Ovary (tissue), 7 donors: ENCODE measurements at regions not wholly inside any gene's neighbourhood (a gene's known extent, or its start where the extent isn't known, plus 50 kb on each side); places are given as distances from the start of the nearest gene placed in this dataset.

Source experiments
- DNase-seq, 5 donors: peaks; one replicate each; pipeline ENCODE4 v3.0.0-alpha.2; 2019 to 2020
- H3K27ac ChIP-seq, 2 donors: fragments of 200-600 bp; one replicate each; pipeline versions ENCODE4 v1.5.1 to v1.8.0; 2019 to 2022
- H3K27me3 ChIP-seq: fragments of 200-600 bp; one replicate; pipeline ENCODE4 v1.8.0; 2022
- H3K36me3 ChIP-seq: fragments of 200-600 bp; sonication (generic); one replicate; pipeline ENCODE4 v1.5.1; 2019
- H3K4me1 ChIP-seq: one replicate; pipeline ENCODE4 v1.8.1; 2013; ENCODE audit warnings: mild to moderate bottlenecking, moderate library complexity; ENCODE audit not compliant: insufficient read depth
- H3K4me3 ChIP-seq: fragments of 200-600 bp; sonication (generic); one replicate; pipeline ENCODE4 v1.5.1; 2017
- H3K9me3 ChIP-seq, 2 donors: fragments of 200-600 bp in 1 of 2; sonication (generic) in 1 of 2; one replicate each; pipeline versions ENCODE4 v1.5.1 to v1.8.1; 2013 to 2019; ENCODE audit warnings: mild to moderate bottlenecking in 1 of 2, moderate library complexity in 1 of 2
- EP300 ChIP-seq: sonication (generic); formaldehyde crosslinking; IDR thresholded peaks from one replicate; pipeline ENCODE4 v1.6.1; 2017; ENCODE audit warnings: antibody characterized with exemption
- POLR2A ChIP-seq: fragments of 450-650 bp; IDR thresholded peaks from one replicate; pipeline ENCODE4 v1.6.1; 2017; ENCODE audit warnings: antibody characterized with exemption, mild to moderate bottlenecking, moderate library complexity
- WGBS, 3 donors: extraction: QIAGEN DNeasy Blood & Tissue Kit in 1 of 3; methylation state at CpG; one replicate each; pipeline versions ENCODE4 v1.1.5 to v1.1.7; 2013 to 2017; 5-methylcytosine and 5-hydroxymethylcytosine counted together
- intact Hi-C, 4 donors: fragments of 100-400 bp; cut with DNase I; formaldehyde crosslinking; loops; one replicate each; pipeline versions ENCODE4 v1.11.0 to v1.15.1; 2022 to 2023
- TF ChIP-seq, protein P1 (sequence below), 3 donors: fragments of 450-650 bp in 2 of 3; fragments of 200-600 bp in 1 of 3; IDR thresholded peaks; one replicate each; pipeline versions ENCODE4 v1.5.1 to v1.8.0; 2016 to 2022; ENCODE audit warnings: antibody characterized with exemption in 3 of 3, mild to moderate bottlenecking in 1 of 3
- donor health status: DM: no; HTN: no; CAD: no; lungs with moderate emphysema.
- donor health status: DM: no; HTN: no; CAD: no.
- donor health status: Bipolar disorder and iron deficiency.
- donor health status: DM: no; HTN: no; CAD: no.
- donor health status: DM: yes; HTN: yes; CAD: no.

DNA sequence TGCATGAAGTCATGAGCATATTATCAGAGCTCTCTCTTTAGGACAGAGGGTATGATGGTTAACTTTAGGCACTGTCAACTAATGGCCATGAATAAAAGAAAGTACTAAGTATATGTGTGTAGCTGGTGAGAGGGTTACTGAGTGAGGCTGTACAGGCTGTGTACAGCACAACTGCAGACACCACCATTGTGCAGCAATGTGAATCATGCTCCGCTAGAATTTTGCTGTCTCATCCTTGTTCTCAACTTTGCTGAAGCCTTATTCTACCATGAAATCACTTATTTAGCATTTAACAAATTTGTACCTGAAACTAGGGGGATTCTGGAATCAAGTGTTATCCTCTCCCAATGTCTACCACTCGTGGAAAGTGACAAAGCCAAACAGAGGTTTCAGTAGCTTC, 414.9 kb downstream of the PLCL1 start:
- Histone ChIP-seq H3K4me1 (peaks cover 2% of the 10 kb centered on the region), H3K36me3 (no peaks in the 10 kb centered on the region), H3K27me3 (no peaks in the 10 kb centered on the region), H3K27ac (no peak overlapping the region), H3K4me3 (no peak overlapping the region), H3K9me3 (no peaks in the 10 kb centered on the region)
- TF ChIP-seq EP300 (no peak), POLR2A (no peak)
- TF ChIP-seq, protein P1, sequence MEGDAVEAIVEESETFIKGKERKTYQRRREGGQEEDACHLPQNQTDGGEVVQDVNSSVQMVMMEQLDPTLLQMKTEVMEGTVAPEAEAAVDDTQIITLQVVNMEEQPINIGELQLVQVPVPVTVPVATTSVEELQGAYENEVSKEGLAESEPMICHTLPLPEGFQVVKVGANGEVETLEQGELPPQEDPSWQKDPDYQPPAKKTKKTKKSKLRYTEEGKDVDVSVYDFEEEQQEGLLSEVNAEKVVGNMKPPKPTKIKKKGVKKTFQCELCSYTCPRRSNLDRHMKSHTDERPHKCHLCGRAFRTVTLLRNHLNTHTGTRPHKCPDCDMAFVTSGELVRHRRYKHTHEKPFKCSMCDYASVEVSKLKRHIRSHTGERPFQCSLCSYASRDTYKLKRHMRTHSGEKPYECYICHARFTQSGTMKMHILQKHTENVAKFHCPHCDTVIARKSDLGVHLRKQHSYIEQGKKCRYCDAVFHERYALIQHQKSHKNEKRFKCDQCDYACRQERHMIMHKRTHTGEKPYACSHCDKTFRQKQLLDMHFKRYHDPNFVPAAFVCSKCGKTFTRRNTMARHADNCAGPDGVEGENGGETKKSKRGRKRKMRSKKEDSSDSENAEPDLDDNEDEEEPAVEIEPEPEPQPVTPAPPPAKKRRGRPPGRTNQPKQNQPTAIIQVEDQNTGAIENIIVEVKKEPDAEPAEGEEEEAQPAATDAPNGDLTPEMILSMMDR (IDR thresholded peaks at IDR 0.05) = no peak
- intact Hi-C loops = no loop called here
- 85 to 93% (median 89%) methylated on average over 2 of the region's 2 CpGs for WGBS, 3 donors
- no peak for DNase-seq

DNA sequence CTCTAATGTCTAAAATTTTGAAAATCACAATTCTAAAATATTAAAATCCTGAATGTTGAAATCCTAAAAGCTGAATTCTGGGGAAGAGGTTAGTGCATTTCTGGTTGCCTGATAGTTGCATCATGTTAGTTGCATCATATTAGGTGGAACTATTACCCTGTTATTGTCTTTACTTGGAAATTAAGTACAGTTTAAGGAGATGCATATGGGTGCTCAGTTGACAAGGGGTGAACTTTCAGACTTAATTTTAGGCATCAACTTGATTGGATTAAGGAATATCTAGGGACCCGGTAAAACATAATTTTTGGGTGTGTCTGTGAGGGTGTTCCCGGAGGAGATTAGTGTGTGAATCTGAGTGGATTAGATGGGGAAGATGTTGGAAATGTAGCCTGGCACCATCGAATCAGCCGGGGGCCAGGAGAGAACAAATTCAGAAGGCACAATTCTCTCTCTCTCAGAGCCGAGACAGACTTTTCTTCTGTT, 409.8 kb downstream of the PLCL1 start:
- intact Hi-C loops = no loop called here
- no peak overlapping the region for H3K27ac ChIP-seq
- WGBS, 3 donors = 91 to 94% (median 91%) methylated on average over 5 of the region's 5 CpGs

DNA sequence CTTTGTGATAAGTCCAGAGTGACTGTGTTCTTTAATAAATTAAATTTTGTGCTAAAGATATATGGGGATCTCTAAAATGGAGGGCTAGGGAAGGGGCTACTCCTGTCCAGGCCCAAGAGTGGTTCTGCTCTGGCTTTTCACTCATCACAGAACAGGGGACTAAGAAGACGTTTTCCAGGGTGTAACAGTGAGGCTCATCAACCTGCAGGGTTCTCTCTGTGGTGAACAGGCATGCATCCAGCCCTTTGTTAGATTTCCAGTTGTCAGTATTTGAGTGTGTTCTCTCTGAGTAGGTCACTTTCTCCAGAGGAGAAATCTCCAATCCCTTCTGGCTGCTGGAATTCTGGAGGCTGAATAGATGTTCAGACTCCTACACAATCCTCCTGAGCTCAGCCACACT, 408.9 kb downstream of the PLCL1 start:
- H3K36me3 ChIP-seq = no peaks in the 10 kb centered on the region
- no peak overlapping the region for H3K27ac ChIP-seq
- TF ChIP-seq, protein P1 (IDR thresholded peaks at IDR 0.05) = no peak
- TF ChIP-seq POLR2A (no peak), EP300 (no peak)
- no peaks in the 10 kb centered on the region for H3K4me1 ChIP-seq
- no peak for DNase-seq
- H3K9me3 ChIP-seq = no peaks in the 10 kb centered on the region
- H3K27me3 ChIP-seq = no peaks in the 10 kb centered on the region
- H3K4me3 ChIP-seq = no peak overlapping the region
- intact Hi-C loops = no loop called here
- WGBS, 3 donors = 74 to 93% (median 76%) methylated on average over 1 of the region's 1 CpG

More for the DNA sequence above, 409.8 kb downstream of the PLCL1 start:
- no peaks in the 10 kb centered on the region for H3K36me3 ChIP-seq
- TF ChIP-seq EP300 = no peak
- TF ChIP-seq POLR2A = no peak
- TF ChIP-seq, protein P1 (IDR thresholded peaks at IDR 0.05) = no peak
- no peak for DNase-seq
- H3K4me1 ChIP-seq = no peaks in the 10 kb centered on the region
- no peak overlapping the region for H3K4me3 ChIP-seq
- H3K9me3 ChIP-seq = no peaks in the 10 kb centered on the region
- H3K27me3 ChIP-seq = no peaks in the 10 kb centered on the region

DNA sequence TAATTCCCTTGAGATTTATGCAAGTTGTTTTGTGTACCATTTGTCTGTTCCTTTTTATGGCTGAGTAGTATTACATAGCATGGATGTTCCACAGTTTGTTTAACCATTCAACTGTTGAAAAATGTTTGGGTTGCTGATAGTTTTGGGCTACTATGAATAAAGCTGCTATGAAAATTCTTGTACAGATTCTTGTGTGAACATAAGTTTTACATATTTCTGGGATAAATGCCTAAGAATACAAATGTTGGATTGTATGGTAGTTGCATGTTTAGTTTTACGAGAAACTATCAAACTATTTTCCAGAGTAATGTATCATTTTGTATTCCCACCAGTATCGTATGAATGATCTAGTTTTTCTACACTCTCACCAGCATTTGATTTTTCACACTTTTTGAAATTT, 407.3 kb downstream of the PLCL1 start:
- Histone ChIP-seq H3K4me1 (no peaks in the 10 kb centered on the region), H3K27ac (no peak overlapping the region), H3K27me3 (no peaks in the 10 kb centered on the region), H3K4me3 (no peak overlapping the region), H3K9me3 (no peaks in the 10 kb centered on the region), H3K36me3 (no peaks in the 10 kb centered on the region)
- no peak for DNase-seq
- WGBS, 3 donors = 95 to 98% (median 95%) methylated on average over 2 of the region's 2 CpGs
- intact Hi-C loops = no loop called here
- TF ChIP-seq EP300 (no peak), POLR2A (no peak)
- TF ChIP-seq, protein P1 (IDR thresholded peaks at IDR 0.05) = no peak
